ENCODE measurements at regions not wholly inside any gene's neighbourhood (a gene's known extent, or its start where the extent isn't known, plus 50 kb on each side); places are given as distances from the start of the nearest gene placed in this dataset.

DNA sequence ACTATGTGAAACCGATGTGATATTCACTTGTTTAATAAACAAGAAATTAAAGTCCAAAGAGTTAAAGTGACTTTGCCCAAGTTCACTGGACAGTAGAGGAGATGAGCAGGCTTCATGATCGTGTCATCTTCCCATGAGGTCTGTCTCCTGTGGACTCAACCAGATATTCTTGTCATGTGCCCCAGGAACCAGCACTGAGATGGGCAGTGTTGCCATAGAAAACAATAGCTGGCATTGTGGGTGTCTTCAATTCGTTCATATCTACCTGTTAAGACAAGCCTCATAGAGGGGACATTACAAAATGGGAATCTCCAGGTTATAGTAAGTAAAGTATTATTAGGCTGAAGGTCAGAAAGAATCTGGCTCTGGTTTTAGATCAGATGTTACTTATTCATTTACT, 184.8 kb upstream of the BCL6 start:
- ChIA-PET POLR2A (no interaction called here), CTCF (no interaction called here)
- Histone ChIP-seq H3K4me3 (ENCODE audit: low read depth in 2 of 2, low read length in 2 of 2) (no peak overlapping the region), H3K4me1 (ENCODE audit: control insufficient read depth, insufficient read depth, low read length) (no peaks in the 10 kb centered on the region), H3K27me3 (ENCODE audit: control insufficient read depth, insufficient read depth, low read length) (no peaks in the 10 kb centered on the region), H3K36me3 (ENCODE audit: control insufficient read depth, insufficient read depth, low read length) (no peaks in the 10 kb centered on the region), H3K9me3 (ENCODE audit: control insufficient read depth, insufficient read depth, low read depth, low read length) (0 out of 2 replicates have a peak, but pooled peaks cover 2% of the 10 kb centered on the region), H3K27ac (ENCODE audit: low read length) (no peak overlapping the region)
- DNase-seq (ENCODE audit: low read depth, low spot score): no peak
- ATAC-seq: no peak
- TF ChIP-seq, protein P1, sequence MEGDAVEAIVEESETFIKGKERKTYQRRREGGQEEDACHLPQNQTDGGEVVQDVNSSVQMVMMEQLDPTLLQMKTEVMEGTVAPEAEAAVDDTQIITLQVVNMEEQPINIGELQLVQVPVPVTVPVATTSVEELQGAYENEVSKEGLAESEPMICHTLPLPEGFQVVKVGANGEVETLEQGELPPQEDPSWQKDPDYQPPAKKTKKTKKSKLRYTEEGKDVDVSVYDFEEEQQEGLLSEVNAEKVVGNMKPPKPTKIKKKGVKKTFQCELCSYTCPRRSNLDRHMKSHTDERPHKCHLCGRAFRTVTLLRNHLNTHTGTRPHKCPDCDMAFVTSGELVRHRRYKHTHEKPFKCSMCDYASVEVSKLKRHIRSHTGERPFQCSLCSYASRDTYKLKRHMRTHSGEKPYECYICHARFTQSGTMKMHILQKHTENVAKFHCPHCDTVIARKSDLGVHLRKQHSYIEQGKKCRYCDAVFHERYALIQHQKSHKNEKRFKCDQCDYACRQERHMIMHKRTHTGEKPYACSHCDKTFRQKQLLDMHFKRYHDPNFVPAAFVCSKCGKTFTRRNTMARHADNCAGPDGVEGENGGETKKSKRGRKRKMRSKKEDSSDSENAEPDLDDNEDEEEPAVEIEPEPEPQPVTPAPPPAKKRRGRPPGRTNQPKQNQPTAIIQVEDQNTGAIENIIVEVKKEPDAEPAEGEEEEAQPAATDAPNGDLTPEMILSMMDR (IDR thresholded peaks at IDR 0.05): no peak
- TF ChIP-seq, protein P2, sequence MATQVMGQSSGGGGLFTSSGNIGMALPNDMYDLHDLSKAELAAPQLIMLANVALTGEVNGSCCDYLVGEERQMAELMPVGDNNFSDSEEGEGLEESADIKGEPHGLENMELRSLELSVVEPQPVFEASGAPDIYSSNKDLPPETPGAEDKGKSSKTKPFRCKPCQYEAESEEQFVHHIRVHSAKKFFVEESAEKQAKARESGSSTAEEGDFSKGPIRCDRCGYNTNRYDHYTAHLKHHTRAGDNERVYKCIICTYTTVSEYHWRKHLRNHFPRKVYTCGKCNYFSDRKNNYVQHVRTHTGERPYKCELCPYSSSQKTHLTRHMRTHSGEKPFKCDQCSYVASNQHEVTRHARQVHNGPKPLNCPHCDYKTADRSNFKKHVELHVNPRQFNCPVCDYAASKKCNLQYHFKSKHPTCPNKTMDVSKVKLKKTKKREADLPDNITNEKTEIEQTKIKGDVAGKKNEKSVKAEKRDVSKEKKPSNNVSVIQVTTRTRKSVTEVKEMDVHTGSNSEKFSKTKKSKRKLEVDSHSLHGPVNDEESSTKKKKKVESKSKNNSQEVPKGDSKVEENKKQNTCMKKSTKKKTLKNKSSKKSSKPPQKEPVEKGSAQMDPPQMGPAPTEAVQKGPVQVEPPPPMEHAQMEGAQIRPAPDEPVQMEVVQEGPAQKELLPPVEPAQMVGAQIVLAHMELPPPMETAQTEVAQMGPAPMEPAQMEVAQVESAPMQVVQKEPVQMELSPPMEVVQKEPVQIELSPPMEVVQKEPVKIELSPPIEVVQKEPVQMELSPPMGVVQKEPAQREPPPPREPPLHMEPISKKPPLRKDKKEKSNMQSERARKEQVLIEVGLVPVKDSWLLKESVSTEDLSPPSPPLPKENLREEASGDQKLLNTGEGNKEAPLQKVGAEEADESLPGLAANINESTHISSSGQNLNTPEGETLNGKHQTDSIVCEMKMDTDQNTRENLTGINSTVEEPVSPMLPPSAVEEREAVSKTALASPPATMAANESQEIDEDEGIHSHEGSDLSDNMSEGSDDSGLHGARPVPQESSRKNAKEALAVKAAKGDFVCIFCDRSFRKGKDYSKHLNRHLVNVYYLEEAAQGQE (IDR thresholded peaks at IDR 0.05; ENCODE audit: insufficient read depth in 1 of 2, low read depth in 2 of 2, low read length in 1 of 2): no peak
- no peak for TF ChIP-seq POLR2AphosphoS5 (IDR thresholded peaks at IDR 0.05; ENCODE audit: low read depth, low read length)
- TF ChIP-seq TCF7L2 (IDR thresholded peaks at IDR 0.05; ENCODE audit: low read depth, low read length): no peak
- no peak for TF ChIP-seq SIN3A (IDR thresholded peaks at IDR 0.05; ENCODE audit: borderline replicate concordance, insufficient read depth, low read depth, low read length)
- no TSS peak for BruUV-seq (replicated peaks)
- in situ Hi-C loops (cut with HindIII; ENCODE audit: low pct_unique_long_range_greater_than_20kb, low sequenced_read_pairs) (no loop called here), intact Hi-C loops (cut with micrococcal nuclease; ENCODE audit: unreplicated experiment) (no loop called here)

DNA sequence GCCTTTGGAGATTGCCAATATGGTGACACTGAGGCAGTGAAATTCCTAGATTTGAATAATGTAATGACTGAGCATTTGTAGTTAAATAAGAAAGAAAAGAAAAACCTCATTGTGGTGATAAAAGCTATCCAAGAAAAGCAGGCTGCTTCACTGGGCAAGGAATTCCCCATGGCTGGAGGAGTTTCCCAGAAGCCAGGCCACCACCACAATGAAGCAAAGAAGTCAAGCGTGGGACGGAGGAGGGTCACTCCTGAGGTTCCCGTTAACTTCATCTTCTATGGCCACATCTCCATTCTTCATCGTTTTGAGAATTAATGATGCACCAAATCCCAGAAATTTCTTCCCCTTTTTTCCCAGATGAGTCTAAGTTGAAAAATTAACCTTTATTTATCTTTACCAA, 185.8 kb upstream of the BCL6 start:
- CTCF ChIA-PET: no interaction called here
- H3K27ac ChIP-seq (ENCODE audit: low read length): no peak overlapping the region
- no TSS peak for BruUV-seq (replicated peaks)
- in situ Hi-C loops (cut with HindIII; ENCODE audit: low pct_unique_long_range_greater_than_20kb, low sequenced_read_pairs) (no loop called here), intact Hi-C loops (cut with micrococcal nuclease; ENCODE audit: unreplicated experiment) (no loop called here)
- no peak overlapping the region for H3K4me3 ChIP-seq (ENCODE audit: low read depth in 2 of 2, low read length in 2 of 2)
- H3K27me3 ChIP-seq (ENCODE audit: control insufficient read depth, insufficient read depth, low read length): no peaks in the 10 kb centered on the region
- no peak for ATAC-seq
- TF ChIP-seq, protein P2 (IDR thresholded peaks at IDR 0.05; ENCODE audit: insufficient read depth in 1 of 2, low read depth in 2 of 2, low read length in 1 of 2): no peak
- TF ChIP-seq, protein P1 (IDR thresholded peaks at IDR 0.05): no peak
- TF ChIP-seq POLR2AphosphoS5 (IDR thresholded peaks at IDR 0.05; ENCODE audit: low read depth, low read length): no peak
- no peak for TF ChIP-seq TCF7L2 (IDR thresholded peaks at IDR 0.05; ENCODE audit: low read depth, low read length)
- no peak for TF ChIP-seq SIN3A (IDR thresholded peaks at IDR 0.05; ENCODE audit: borderline replicate concordance, insufficient read depth, low read depth, low read length)
- H3K9me3 ChIP-seq (ENCODE audit: control insufficient read depth, insufficient read depth, low read depth, low read length): no peaks in the 10 kb centered on the region
- DNase-seq (ENCODE audit: low read depth, low spot score): no peak
- H3K4me1 ChIP-seq (ENCODE audit: control insufficient read depth, insufficient read depth, low read length): no peaks in the 10 kb centered on the region
- H3K36me3 ChIP-seq (ENCODE audit: control insufficient read depth, insufficient read depth, low read length): no peaks in the 10 kb centered on the region
- POLR2A ChIA-PET: no interaction called here

Measured in Panc1 (cell line).